Myocyte (in vitro differentiated cells): ENCODE measurements at regions not wholly inside any gene's neighbourhood (a gene's known extent, or its start where the extent isn't known, plus 50 kb on each side); places are given as distances from the start of the nearest gene placed in this dataset.

Source experiments
- DNase-seq: peaks from one replicate; pipeline ENCODE4 v3.0.0-alpha.2; 2012; ENCODE audit warnings: low read depth

DNA sequence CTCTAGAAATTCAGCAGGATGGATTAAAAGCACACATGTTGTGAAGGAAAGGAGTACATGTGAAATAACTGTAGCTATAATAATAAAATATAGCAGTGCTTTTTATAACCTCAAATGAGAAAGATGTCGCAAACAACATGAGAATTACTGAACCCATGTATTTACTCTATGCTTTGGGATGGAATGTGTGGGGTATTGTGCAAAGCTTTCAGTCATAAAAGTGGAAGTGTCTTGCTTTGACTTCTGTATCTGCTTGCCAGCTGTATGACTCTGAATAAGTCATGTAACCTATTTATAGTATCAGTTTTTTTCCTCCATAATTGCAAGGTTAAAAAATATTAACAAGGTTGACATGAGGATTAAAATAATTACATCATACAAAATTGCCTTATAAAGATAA, 519.3 kb upstream of the CADM2 start:
- no peak for DNase-seq

DNA sequence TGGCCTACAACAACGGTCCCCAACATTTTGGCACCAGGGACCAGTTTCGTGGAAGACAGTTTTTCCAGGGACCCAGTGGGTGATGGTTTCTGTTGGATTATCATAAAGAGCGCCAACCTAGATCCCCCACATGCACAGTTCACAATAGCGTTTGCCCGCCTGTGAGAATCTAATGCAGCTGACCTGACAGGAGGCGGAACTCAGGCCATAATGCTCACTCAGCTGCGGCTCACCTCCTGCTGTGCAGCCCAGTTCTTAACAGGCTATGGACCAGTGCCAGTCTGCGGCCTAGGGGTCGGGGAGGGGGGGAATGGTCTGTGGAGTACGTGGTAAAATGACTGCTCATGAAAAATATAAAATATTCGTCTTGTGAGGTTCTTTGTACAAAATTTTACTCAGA, 518.5 kb upstream of the CADM2 start:
- DNase-seq: no peak

DNA sequence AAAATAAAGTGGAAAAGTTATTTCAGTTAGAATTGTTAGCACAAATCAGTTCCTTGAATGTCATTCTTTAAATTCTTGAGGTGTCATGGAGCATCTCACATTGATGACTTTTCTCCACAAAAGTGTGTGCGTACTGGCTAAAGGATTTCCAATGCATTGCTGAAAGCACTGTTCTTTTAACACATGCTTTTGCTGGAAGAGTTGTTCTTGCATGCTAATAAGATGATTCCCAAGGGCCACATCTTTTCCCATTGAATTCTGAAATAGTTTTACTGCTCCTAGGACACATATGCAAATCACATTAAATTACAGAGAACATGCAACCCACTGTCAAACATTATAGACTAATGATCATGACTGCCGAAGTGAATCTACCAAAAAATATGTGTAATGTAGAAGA, 516.3 kb upstream of the CADM2 start:
- no peak for DNase-seq

DNA sequence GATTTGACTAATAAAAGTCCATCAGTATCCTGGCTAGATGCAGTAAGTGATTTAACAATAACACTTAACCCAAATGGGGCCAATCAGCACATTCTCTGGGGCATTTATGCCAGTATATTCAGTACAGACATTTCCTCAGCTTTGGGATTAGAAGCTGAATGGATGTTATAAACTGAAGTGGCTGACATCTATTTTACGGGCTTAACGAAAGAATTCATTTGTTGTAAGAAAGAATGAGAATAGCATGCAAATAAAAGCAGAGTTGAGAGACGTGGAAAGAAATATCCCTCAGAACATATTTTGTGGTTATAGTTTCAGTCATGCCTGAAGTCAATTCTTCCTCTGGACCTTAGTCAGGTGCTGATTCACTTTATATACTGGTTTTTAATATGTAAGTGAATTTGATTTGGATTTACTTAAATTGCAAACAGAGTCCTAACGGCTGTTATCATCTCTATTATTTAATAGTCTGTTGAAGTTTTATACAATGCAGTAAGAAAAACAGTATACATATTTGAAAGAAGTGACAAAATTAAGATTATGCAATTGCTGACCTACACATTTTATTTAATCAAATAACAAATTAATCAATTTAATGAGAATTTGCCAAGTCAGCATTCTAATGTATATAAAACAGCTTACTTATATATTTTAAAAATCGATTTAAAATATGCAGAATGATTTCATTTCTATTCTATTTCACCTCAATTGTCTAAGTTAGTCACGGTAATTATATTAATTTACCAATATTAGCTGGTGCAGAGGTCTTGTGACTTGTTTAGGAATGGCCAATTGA, 513.9 kb upstream of the CADM2 start:
- no peak for DNase-seq

DNA sequence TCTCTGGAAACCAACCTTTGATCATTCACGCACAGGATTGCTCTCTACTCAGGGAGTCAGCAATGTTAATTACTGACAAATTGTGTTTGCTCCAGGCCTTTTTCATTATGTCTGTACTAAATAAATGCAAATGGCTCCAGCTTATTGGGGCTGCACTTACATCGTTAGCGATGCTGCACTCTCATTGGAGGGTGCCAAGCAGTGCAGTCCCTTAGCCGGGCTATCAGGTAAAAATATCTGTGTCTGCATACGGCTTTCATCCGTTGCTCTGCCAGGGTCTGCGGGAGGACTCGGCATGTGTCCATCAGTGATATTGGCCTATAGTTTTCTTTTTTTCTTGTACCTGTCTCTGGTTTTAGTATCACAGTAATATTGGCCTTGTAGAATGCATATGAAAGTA, 471.5 kb upstream of the CADM2 start:
- DNase-seq: no peak

DNA sequence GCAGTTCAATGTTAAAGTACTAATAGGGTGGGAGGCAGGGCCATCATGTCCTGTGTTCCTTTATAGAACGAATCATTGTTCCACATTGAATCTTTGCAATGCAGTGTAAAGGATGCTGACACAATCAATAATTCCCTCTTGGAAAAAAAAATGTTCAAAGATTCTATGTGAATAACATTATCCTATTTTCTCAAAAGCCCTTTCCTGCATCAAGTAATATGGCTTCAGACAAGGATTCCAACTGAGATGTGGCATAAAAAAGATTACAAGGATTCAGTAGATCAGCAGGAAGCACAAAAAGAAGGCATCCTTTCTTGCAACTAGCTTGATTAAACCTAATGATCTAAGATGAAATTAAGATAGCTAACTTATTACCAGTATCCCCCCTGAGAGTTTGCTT, 454.0 kb upstream of the CADM2 start:
- no peak for DNase-seq

DNA sequence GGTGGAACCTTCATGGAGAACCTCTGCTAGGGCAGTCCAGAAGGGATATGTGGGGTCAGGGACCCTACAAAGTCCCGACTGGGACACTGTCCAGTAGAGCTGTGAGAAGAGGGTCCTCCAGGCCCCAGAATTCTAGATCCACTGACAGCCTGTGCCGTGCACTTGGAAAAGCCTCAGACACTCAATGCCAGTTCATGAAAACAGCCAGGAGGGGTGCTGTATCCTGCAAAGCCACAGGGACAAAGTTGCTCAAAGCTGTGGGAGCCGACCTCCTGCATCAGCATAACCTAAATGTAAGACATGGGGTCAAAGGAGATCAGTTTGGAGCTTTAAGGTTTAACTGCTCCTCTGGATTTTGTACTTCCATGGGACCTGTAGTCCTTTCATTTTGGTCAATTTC, 448.8 kb upstream of the CADM2 start:
- DNase-seq: no peak

DNA sequence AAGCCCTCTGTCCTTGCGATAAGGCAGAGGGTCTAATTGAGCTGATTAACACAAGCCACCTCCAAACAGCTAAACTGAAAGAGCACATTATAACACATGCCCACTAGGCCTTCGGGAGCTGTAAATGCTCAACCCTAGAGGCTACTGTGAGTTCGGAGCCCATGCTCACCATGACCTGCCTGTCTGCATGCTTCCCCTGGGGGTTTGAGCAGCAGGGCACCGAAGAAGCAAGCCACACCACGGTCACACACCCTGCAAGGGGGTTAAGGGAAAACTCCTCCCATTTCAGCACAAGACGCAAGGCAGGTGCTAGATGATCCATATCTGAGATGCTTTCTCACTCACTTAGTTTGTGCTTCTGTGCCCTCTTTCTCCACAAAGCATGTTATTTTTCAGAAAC, 435.9 kb upstream of the CADM2 start:
- no peak for DNase-seq

DNA sequence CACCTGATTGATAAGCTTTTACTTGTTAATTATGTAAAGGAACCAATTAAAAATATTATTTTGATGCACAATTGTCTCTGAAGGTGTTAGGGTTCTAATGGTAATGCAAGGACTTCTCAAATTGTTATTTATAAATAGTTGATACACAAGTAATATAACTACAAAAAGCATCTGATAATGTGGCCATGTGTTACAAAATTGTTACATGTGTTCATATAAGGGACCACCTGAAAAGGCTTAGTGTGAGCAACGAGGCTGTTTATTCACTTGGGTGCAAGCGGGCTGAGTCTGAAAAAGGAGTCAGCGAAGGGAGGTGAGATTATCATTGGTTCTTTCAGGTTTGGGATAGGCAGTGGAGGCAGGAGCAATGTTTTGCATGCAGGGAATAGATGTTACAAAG, 421.9 kb upstream of the CADM2 start:
- DNase-seq: no peak

DNA sequence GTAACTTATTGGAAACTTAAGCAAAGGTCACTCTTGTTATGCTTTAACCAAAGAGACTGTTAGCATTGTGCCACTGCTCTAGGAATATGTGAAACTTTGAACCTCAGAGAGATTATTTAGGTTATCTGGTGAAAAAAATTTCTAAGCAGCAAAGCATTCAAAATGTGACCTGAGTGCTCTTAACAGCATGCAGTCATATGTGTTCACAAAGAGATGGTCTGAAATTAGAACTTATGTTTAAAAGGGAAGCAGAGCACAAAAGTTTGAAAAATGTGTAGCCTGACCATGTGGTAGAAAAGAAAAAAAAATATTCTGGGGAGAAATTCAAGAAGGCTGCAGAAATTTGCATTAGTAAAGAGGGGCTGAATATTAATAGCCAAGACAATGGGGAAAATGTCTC, 420.2 kb upstream of the CADM2 start:
- DNase-seq: no peak

DNA sequence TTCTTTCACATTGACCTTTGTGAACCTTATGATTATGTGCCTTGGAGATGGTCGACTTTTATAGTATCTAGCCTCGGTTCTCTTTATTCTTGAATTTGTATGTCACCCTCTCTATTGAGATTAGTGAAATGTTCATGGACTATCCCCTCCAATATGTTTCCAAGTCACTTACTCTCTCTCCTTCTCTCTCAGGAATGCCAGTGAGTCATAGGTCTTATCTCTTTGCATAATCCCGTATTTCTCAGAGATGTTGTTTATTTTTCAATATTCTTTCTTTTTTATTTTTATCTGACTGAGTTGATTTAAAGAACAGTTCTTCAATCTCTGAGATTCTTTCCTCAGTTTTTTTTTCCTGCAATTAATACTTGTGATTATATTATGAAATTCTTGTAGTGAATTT, 411.6 kb upstream of the CADM2 start:
- DNase-seq: no peak

DNA sequence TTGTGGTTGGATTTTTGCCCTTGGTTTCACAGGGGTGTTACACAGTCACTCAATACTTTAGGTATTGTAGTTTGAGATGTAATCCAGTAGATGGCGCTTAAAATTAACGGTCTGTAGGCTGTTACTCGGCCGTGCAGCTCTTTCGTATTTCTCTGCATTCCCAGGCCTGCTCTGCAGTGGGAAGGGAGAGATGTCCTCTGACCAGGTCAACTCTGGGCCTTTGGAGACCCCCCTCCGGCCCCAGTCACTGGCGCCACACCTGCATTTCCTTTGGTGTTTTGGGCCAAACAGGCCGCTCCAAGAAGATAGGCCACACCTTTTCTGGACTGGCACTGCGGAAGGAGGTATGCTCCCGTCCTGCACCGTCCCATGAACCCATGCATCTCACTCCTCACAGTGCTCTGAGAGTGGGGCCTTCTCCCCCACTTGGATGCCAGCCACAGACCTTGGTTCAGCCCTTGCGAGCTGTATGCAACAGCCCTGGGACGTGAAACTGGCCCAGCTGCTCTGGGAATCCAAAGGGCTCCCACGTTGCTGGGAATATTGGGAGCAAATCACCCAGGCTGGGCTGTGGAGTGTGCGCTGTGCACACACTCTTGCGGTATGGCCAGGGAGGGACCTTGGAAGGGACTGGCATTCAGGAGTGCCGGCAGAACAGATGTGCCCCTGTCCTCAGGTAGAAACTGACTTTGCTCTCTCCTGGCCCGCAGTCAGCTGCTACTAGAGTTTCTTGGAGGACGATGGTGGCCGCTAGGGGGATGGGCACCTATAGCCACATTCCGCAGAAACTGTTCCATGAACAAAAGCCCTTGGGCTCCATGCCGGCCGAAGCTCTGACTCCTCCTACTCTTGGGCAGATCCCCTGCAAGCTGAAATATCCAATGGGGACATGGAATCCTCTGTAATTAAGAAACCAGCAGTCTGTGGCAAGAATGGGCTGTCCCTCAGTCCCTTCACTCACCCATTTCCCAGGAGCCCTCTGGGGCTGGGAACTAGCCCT, 410.5 kb upstream of the CADM2 start:
- DNase-seq: peak; percentile 26

DNA sequence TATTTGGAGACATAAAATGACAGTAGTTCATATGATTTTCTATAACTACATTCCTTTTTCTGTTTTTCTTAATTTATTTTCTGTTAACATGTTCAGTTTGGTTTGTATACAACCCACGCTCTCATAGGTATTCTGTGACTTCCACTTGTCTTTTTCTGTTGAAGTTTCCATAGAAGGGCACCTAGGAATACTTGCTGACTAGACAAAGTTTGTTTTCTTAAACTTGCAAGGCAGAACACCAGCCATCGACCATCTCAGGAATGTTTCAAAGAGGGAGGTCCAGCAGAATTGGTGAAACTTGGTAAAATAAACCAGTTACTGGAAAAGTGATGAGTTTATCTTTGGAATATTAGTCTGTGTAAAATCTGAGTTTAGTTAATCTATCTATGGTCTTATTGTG, 403.2 kb upstream of the CADM2 start:
- DNase-seq: no peak

DNA sequence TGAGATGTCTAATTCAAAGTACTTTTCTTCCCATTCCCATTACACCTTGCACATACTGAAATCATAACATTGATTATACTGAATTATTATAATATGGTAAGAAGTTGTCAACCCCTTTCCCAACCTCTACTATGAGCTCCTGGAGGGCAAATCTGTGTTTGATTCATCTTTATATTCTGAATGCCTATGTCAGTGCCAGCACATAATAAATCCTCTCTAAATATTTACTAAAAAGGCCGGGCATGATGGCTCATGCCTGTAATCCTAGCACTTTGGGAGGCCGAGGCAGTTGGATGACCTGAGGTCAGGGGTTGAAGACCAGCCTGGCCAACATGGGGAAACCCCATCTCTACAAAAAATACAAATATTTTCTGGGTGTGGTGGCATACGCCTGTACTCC, 392.5 kb upstream of the CADM2 start:
- DNase-seq: no peak

DNA sequence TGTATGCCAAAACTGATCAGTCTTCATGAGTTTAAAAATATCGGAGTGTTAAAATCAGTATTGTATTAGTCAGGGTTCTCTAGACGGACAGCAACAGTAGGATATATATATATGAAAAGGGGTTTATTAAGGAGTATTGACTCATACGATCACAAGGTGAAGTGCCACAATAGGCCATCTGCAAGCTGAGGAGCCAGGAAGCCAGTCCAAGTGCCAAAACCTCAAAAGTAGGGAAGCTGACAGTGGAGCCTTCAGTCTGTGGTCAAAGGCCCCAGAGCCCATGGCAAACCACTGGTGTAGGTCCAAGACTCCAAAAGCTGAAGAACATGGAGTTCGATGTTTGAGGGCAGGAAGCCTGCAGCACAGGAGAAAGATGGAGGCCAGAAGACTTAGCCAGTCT, 391.0 kb upstream of the CADM2 start:
- peak; percentile 86 for DNase-seq

DNA sequence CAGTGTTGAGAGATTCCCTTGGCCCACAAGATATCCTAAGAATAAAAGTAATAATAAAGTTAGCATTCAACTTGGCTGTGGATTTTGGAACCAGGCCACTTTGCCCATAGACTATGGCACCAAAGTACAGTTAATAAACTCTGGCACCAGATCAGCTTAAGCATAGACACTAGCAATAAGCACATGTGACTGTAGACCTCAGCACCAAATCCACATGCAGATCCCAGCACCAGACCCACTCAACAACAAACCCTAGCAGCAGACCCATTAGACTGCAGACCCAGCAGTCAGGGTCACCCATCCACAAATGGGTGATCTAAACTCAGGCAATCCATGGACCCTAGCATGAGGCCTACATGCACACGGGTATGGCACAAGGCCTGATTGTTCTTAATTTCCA, 384.8 kb upstream of the CADM2 start:
- DNase-seq: no peak

DNA sequence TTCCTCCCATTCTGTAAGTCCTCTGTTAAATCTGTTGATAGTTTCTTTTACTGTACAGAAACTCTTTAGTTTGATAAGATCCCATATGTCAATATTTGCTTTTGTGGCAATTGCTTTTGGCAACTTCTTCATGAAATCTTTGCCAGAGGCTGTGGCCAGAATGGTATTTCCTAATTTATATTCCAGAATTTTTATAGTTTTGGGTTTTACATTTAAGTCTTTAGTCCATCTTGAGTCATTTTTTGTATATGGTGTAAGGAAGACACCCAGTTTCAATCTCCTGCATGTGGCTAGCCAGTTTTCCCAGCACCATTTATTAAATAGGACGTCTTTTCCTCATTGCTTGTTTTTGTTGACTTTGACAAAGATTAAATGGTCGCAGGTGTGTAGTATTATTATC, 372.4 kb upstream of the CADM2 start:
- DNase-seq: no peak

DNA sequence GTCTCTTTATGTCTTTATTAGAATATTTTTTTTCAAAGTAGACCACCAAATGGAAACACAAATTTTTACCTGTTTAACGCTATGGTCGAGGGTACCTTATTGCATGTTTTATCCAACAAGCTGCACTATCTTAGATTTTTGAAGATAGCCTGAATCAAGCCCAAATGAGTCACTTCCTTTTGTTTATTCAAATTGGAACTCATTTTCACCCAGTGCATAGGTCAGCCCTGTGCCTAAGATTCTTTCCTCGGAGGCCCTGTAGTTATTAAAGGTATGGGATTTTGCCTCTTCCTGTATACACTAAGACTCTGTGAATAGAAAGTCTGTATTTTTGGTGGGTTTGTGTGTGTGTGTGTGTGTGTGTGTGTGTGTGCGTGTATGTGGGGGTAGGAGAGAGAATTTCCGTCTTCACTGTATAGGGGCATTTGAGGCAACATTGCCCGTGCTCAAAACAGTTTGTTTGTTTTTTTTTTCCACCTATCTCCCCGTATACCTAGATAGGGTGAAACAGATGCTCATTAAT, 358.0 kb upstream of the CADM2 start:
- peak; percentile 34 for DNase-seq

DNA sequence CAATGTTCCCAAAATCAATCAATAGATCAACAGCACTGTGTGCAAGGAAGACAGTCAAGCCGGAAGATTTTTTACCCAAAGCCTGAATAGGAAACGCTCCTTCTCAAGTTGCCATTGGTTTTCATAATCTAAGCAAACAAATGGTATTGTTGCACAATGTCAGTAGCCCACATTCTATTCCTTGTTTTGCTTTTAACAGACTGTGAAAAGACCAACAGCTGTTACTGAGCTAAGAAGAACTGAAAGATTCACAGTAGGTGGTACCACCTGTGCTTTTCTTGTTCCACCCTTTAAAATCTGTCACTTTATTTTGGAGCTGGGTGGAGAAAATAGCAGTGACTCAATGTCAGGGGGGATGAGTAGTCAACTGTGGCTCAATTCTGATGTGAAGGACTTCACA, 357.5 kb upstream of the CADM2 start:
- DNase-seq: peak; percentile 94

DNA sequence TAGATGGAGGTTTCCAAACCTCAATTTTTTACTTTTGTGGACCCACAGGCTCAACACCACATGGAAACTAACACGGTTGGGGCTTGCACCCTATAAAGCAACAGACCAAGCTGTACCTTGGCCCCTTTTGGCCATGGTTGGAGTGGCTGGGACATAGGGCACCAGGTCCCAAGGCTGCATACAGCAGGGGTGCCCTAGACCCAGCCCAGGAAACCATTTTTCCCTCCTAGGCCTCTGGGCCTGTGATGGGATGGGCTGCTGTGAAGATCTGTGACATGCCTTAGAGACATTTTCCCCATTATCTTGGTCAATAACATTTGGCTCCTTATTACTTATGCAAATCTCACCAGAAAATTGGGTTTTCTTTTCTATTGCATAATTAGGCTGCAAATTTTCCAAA, 337.0 kb upstream of the CADM2 start:
- no peak for DNase-seq

DNA sequence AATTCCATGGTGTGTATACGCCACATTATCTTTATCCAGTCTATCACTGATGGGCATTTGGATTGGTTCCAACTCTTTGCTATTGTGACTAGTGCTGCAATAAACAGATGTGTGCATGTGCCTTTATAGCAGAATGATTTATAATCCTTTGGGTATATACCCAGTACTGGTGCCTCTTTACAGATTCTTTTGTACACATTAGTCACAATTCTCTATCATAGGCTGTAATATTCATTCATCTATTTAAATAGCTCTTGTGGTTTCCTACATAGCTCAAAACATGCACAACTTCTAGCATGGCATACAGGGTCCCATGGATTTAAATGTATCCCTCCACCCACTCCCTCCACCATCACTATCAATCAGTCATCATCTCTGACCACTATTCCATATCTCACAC, 324.1 kb upstream of the CADM2 start:
- DNase-seq: no peak

DNA sequence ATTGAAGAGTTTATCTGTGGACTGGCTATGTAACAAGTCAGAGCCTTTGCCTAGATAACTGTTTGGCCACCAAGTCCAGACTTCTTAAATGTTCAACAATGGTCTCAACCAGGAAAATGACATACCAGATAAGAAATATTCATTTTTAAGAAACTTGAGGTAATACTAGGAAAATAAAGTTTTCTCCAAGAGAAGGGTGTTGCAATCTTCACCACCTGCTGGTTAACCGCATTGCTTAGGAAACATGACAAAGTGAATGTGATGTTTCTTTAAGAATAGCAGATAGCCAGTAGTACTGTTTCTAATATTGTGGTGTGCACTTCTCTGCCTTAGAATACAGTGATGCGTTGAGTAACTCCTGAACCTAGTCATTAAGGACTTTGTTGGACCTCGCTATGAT, 321.5 kb upstream of the CADM2 start:
- DNase-seq: no peak
